ENCODE measurements at regions not wholly inside any gene's neighbourhood (a gene's known extent, or its start where the extent isn't known, plus 50 kb on each side); places are given as distances from the start of the nearest gene placed in this dataset.

DNA sequence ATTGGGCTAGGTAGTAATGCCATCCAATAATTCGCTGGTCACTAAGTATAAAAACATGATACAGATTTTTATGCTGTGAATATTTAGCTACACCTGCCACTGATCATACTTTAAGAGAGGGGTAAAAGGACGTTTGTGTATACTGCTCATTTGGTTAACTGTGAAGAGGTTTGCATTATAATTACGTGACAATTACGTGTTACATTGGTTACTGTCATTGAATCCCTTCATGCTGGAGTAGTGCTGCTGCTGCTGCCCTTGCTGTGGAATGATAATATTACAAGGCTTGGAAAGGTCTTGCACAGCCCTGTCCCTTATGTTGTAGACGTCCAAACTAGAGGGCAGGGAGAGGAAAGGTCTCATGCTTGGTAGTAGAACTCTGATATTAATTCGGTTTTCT, 312.2 kb upstream of the ATP2B1 start:
- DNase-seq = no peak

DNA sequence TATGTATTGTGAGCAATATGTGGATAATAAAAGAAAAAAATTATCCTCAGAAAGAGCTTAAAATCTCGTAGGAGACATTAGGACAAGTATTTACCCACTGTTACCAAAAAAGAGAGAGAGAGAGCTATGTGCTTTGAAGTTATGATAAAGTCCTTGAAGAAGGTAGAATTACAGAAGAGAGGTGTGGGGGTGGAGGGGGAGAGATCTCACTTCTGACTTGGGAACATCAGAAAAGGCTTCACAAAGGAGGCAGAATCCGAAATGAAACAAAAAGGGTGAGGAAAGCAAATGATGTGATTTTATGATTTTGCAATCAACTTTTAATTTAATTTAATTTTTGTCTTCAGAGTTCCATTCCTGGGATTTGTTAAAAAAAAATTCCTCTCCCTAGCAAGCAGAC, 311.8 kb upstream of the ATP2B1 start:
- no peak for DNase-seq

- DNase-seq = no peak
These were observed 311.4 kb upstream of the ATP2B1 start for GRCh38 chr12:90020014-90020413.

DNA sequence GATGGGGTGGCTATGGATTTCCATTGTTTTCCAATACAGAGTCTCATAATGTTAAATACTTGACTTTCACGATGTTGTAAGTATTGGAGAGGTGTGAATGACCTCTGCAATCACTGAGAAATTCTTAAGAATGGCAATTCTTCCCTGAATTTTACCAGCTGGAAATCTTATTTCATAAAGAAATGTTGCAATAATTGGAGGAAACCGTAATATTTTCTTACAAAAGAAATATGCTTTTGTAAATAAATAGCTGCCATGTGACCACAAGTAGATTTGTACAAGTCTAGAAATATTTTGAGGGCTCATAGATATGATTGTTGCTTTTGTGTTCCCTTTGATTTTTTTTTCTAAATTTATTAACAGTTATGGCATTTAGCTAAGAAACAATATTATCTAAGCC, 308.7 kb upstream of the ATP2B1 start:
- no peak for DNase-seq

DNA sequence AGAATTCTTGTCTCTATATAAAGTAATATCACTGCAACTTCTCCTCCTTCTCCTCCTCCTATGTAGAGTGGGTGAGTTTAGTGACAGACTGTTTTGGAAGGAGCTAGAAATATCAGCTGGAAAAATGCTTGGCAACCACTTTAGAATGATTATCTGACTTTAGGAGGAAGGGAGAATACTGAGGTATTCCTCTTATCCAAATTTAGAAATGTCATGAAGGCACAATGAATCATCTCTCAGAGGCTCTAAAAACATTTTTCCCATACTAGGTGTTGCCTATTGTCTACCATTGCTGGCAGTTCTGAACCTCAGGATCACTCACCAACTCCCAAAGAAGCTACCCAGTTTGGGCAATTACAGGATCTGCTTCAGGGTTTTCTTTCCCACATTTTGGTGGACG, 306.6 kb upstream of the ATP2B1 start:
- no peak for DNase-seq

- DNase-seq = no peak
These were observed 304.8 kb upstream of the ATP2B1 start for GRCh38 chr12:90013409-90013808.

GRCh38 chr12:90010089-90010488, 301.5 kb upstream of the ATP2B1 start:
- DNase-seq = no peak

DNA sequence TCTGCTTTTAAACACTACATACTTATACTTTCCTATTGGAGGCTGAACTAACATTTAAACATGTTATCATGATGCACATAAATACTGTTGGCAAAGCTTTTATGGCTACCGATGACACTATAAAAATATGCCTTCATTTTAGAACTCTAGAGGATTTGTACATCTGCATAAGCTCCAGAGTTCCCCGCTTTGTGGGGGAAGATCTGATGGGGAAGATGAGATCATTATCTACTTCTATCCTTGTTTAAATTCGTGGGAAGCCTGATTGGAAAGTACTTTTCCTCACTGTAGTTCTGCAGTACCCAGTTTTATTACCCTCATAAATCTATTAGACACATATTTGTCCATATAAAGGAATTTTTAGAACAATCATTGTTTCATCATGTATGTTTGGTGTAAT, 299.6 kb upstream of the ATP2B1 start:
- DNase-seq = no peak

GRCh38 chr12:90004319-90005074, 295.9 kb upstream of the ATP2B1 start:
- DNase-seq = no peak

- no peak for DNase-seq
These were observed 295.1 kb upstream of the ATP2B1 start for GRCh38 chr12:90003688-90004087.

DNA sequence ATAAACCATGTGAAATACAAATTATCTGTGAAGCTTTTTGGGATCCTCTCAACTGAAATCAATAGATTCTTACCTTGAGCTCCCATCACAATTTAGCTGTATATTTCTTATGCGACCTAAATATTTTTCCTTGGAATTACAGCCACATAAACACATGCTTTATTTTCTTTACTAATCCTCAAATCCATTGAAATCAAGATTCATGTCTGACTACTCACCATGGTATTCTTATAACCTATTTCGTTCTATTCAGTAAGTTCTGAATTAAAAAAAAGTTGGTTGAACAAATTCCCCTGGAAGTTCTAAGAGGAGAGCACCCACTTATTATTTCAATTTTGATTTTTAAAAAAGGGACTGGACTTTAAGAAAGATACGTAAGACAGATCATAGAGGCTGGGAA, 292.1 kb upstream of the ATP2B1 start:
- DNase-seq = no peak

GRCh38 chr12:89999699-90000505, 291.3 kb upstream of the ATP2B1 start:
- DNase-seq = no peak

- DNase-seq = no peak
These were observed 287.2 kb upstream of the ATP2B1 start for GRCh38 chr12:89995870-89996269.

- no peak for DNase-seq
These were observed 286.3 kb upstream of the ATP2B1 start for GRCh38 chr12:89994911-89995310.

DNA sequence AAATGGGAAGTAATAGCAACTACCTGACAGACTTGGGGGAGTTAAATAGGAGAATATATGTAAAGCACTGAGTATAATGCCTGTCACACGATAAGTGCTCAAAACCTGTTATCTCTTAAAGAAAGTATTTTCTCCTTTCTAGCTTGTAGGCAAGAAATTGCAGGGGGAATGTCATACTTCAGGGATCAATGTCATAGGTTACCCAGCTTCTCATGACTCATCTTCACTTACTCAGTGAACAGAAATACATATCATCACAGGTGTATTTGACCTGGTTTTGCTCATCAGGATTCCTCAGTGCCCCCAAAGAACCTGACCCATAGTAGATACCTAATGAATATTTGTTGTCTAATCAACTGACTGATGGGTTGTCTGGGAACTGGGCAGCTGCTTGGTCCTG, 285.0 kb upstream of the ATP2B1 start:
- no peak for DNase-seq

- DNase-seq = no peak
These were observed 284.2 kb upstream of the ATP2B1 start for GRCh38 chr12:89992668-89993451.

- DNase-seq = no peak
These were observed 283.4 kb upstream of the ATP2B1 start for GRCh38 chr12:89991807-89992590.

GRCh38 chr12:89988188-89988915, 279.7 kb upstream of the ATP2B1 start:
- no peak for DNase-seq

DNA sequence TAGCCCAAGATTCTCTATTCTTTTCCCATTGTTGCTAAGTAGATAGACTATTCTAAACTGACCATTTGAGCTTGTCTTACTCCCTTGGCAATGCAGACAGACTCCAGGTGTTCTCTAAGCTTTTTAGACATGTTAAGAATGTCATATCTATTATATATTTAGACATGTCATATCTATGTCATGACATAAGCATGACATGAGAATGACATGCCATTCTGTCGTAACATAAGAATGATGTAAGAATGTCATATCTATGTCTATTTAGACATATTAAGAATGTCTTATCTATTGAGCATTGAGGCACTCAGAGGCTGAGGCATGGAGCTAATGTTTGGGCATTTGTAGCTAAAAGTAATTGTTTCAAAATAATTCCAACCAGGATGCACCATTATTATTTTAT, 277.3 kb upstream of the ATP2B1 start:
- no peak for DNase-seq

- no peak for DNase-seq
These were observed 276.2 kb upstream of the ATP2B1 start for GRCh38 chr12:89984846-89985245.

DNA sequence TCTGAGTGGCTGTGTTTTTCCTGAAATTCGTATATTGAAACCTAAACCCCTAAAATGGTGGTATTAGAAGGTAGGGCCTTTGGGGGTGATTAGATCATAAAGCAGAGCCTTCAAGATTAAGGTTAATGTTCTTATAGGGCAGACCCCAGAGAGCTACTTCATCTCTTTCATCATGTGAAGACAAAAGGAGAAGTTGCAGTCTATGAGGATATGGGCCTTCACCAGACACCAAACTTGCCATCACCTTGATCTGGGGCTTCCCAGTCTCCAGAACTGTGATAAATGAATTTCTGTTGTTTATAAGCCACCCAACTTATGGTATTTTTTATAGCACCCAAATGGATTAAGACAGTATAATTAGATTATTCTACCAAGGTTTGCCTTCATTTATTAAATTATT, 275.0 kb upstream of the ATP2B1 start:
- DNase-seq = no peak

DNA sequence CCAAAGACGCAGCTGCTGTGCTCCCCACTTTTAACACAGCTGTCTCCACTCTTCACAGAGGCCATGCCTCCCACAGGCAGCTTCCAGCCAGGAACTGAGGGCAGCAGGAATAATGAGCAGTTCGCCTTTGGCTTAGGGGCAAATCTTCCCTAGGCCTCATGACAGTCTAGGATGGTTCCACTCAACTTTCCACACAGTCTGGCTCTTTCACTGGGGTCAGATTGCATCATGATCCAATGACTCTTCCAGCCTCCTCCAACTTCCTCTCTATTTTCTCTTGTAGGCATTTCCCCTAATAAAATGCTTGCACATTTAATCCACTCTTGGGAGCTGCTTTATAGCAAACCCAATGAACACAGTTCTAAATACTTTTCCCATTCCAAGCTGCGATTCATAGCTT, 271.6 kb upstream of the ATP2B1 start:
- no peak for DNase-seq

Measured in NCI-H187 treated with DMSO at 0.1 percent for 48 hours (cell line).